ENCODE measurements at regions not wholly inside any gene's neighbourhood (a gene's known extent, or its start where the extent isn't known, plus 50 kb on each side); places are given as distances from the start of the nearest gene placed in this dataset.

DNA sequence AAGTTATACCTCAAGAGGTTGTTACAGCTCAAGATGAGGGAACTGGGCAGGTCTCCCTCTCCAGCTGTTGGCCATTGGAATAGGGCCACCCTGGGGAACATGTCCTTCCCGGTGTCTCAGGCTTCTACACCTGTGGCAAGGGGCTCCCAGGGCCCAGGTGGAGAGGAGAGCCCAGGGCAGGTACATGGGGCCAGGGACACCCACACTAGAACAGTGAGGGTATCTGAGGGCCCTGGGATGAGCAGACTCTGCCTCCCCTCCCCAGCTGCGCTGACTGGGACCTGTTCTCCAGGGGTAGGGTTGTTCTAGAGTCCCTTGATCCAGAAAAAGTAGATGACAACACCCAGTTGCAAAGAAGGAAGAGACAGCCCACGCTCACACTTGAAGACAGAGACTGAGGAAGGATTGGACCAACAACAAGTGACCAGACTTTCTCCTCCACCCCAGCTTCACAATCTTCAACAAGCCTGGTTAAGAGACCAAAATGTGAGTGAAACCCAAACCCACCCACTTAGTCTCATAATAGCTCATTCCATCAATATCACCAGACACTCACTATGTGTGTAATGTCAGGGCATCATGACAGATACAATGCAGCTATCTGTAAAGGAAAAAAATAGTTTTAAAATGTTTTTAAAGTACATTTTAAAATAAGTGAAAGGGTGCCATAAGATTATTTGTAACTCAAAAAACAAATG is 439.3 kb downstream of the NPHP4 start:
- H3K4me3 ChIP-seq (ENCODE audit: low read length): no peak overlapping the region
- no peak for DNase-seq (ENCODE audit: low read depth)
- TF ChIP-seq, protein P1, sequence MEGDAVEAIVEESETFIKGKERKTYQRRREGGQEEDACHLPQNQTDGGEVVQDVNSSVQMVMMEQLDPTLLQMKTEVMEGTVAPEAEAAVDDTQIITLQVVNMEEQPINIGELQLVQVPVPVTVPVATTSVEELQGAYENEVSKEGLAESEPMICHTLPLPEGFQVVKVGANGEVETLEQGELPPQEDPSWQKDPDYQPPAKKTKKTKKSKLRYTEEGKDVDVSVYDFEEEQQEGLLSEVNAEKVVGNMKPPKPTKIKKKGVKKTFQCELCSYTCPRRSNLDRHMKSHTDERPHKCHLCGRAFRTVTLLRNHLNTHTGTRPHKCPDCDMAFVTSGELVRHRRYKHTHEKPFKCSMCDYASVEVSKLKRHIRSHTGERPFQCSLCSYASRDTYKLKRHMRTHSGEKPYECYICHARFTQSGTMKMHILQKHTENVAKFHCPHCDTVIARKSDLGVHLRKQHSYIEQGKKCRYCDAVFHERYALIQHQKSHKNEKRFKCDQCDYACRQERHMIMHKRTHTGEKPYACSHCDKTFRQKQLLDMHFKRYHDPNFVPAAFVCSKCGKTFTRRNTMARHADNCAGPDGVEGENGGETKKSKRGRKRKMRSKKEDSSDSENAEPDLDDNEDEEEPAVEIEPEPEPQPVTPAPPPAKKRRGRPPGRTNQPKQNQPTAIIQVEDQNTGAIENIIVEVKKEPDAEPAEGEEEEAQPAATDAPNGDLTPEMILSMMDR (IDR thresholded peaks at IDR 0.05; ENCODE audit: insufficient read depth, low read depth, low read length, missing control alignments): no peak

DNA sequence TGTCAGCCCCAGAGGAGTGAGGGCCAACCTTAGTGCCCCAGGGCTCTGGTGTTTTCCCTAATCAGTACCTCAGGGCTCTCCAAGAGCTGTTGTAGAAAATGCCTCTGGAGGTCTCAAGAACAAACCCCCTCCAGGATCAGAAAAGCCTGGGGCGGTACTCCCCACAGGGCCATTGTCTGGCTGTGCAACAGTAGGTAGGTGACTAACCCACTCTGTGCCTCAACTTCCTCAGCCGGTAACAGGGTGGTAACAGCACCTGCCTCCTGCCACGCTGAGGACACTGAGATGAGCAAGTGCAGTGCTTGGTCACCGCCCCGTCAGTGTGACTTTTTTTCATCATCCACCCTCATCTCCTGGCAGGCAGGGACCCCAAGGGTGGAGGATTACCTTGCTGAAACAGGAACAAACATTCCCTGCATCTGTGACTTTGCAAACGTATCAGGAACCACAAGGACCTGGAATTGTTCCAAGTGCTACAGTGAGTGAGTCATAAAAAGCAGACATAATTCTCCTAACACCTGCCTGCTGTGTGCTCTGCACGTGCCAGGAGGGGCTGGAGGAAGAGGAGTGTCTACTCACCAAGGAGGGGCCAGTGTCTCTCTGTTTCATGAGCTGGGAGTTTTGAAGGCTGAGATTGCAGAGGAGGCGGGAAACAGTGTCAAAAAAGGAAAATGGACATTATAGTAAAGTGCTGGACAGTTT is 440.8 kb downstream of the NPHP4 start:
- H3K4me3 ChIP-seq (ENCODE audit: low read length): no peak overlapping the region
- TF ChIP-seq, protein P1 (IDR thresholded peaks at IDR 0.05; ENCODE audit: insufficient read depth, low read depth, low read length, missing control alignments): no peak
- DNase-seq (ENCODE audit: low read depth): peak; percentile 27

DNA sequence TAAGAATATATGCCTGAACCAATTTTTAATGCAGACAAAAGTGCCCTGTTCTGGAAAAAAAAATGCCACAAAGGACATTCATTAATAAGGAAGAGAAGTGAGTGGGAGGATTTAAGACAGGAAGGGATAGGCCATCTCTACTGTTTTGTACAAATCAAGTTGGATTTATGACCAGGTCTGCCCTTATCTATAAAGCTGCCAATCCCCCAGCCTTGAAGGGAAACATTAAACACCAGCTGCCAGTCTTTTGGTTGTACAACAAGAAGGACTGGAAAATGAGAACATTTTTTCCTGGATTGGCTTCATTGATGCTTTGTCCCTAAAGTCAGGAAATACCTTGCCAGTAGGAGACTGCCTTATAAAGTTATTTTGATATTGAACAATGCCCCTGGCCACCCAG is 444.0 kb downstream of the NPHP4 start:
- TF ChIP-seq, protein P1 (IDR thresholded peaks at IDR 0.05; ENCODE audit: insufficient read depth, low read depth, low read length, missing control alignments): no peak
- DNase-seq (ENCODE audit: low read depth): no peak
- no peak overlapping the region for H3K4me3 ChIP-seq (ENCODE audit: low read length)

DNA sequence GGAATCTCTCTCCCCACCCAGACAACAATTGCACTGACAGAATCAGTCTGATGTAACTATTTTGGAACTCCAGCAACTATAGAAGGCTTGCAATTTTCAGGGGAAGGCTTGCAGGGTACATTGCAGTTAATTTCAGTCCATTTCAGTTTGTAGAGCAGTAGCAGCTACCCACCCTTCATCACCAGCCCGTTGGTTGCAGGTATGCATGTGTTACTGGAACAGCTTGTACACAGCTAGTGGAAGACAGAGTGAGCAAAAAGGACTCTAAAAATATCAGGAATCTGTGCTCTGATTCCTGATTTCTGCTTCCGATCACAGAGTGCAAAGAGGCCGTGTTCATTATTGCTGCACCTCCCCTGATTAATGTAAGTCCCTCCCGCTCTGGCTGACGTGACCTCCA is 449.0 kb downstream of the NPHP4 start:
- TF ChIP-seq, protein P1 (IDR thresholded peaks at IDR 0.05; ENCODE audit: insufficient read depth, low read depth, low read length, missing control alignments): no peak
- H3K4me3 ChIP-seq (ENCODE audit: low read length): no peak overlapping the region
- DNase-seq (ENCODE audit: low read depth): no peak

DNA sequence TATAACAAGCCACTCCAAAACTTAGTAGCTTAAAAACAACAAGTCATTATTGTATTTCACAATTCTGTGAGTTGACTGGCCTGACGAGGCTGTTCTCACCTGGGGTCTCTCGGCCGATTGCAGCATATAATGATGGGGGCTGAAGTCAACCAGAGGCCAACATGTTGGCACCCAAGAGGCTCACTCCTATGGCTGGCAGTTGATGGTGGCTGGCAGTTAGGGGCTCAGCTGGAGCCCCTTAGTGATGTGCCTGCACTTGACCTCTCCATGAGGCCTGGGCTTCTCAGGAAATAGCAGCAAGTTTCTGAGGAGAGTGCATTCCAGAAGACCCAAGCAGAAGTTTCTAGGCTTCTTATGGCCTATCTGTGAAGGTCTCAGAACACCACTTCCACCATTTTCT is 459.4 kb downstream of the NPHP4 start:
- DNase-seq (ENCODE audit: low read depth): no peak
- no peak overlapping the region for H3K4me3 ChIP-seq (ENCODE audit: low read length)
- TF ChIP-seq, protein P1 (IDR thresholded peaks at IDR 0.05; ENCODE audit: insufficient read depth, low read depth, low read length, missing control alignments): no peak

DNA sequence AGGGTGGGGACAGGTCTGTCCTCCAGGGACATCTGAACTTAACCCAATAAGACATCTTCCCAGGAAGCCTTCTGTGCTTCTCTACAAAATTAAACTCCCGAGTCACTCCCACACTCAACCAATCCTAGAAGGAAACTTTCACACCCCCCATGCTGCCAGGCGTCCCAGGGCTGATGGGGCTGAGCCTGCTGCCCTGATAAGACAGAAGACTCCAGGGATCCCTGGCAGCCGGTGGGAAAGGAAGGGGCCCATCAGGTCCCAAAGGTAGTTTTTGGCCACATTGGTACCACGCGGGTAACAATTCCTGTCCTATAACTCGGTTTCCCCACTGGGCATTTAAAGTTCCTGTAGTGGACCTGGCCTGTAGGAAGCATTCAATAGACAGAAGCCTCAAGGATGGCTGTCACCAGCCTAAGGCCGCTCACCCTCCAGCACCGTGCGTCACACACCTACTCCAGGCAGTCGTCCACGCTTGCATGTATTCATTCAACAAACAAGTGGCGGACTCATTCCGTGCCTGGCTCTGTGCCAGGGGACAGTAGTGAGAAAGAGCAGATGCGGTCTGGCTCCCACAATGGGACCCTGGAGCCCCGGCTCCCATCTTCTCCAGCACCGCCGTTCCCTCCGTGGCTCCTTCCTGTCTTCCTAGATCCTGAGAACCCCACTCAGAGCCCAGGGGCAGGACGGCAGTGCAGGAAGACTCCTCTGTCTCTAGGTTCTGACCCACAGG is 465.2 kb downstream of the NPHP4 start:
- H3K4me3 ChIP-seq (ENCODE audit: low read length): no peak overlapping the region
- no peak for DNase-seq (ENCODE audit: low read depth)
- TF ChIP-seq, protein P1 (IDR thresholded peaks at IDR 0.05; ENCODE audit: insufficient read depth, low read depth, low read length, missing control alignments): no peak
